ENCODE measurements at regions not wholly inside any gene's neighbourhood (a gene's known extent, or its start where the extent isn't known, plus 50 kb on each side); places are given as distances from the start of the nearest gene placed in this dataset.

- no peak for DNase-seq (ENCODE audit: low read depth)
These were observed 90.4 kb downstream of the NUP35 start for GRCh38 chr2:183214680-183215079.

GRCh38 chr2:183215917-183216316 lies 91.7 kb downstream of the NUP35 start:
- DNase-seq (ENCODE audit: low read depth) = no peak

- no peak for DNase-seq (ENCODE audit: low read depth)
These were observed 95.6 kb downstream of the NUP35 start for GRCh38 chr2:183219888-183220287.

GRCh38 chr2:183222751-183223150 lies 98.5 kb downstream of the NUP35 start:
- DNase-seq (ENCODE audit: low read depth) = no peak

- no peak for DNase-seq (ENCODE audit: low read depth)
These were observed 100.7 kb downstream of the NUP35 start for GRCh38 chr2:183224948-183225347.

- DNase-seq (ENCODE audit: low read depth) = no peak
These were observed 102.9 kb downstream of the NUP35 start for GRCh38 chr2:183227176-183227575.

GRCh38 chr2:183229386-183229785 lies 105.1 kb downstream of the NUP35 start:
- DNase-seq (ENCODE audit: low read depth) = peak; percentile 79

- DNase-seq (ENCODE audit: low read depth) = no peak
These were observed 108.1 kb downstream of the NUP35 start for GRCh38 chr2:183232161-183232865.

- DNase-seq (ENCODE audit: low read depth) = peak; percentile 57
These were observed 118.7 kb downstream of the NUP35 start for GRCh38 chr2:183242937-183243336.

GRCh38 chr2:183243758-183244157 lies 119.5 kb downstream of the NUP35 start:
- no peak for DNase-seq (ENCODE audit: low read depth)

- DNase-seq (ENCODE audit: low read depth) = no peak
These were observed 120.1 kb downstream of the NUP35 start for GRCh38 chr2:183244300-183244844.

- peak; percentile 67 for DNase-seq (ENCODE audit: low read depth)
These were observed 124.8 kb downstream of the NUP35 start for GRCh38 chr2:183248866-183249567.

GRCh38 chr2:183250061-183250460 lies 125.8 kb downstream of the NUP35 start:
- DNase-seq (ENCODE audit: low read depth) = no peak

- peak; percentile 51 for DNase-seq (ENCODE audit: low read depth)
These were observed 126.2 kb downstream of the NUP35 start for GRCh38 chr2:183250472-183250871.

- DNase-seq (ENCODE audit: low read depth) = no peak
These were observed 129.3 kb downstream of the NUP35 start for GRCh38 chr2:183253441-183254130.

- no peak for DNase-seq (ENCODE audit: low read depth)
These were observed 131.2 kb downstream of the NUP35 start for GRCh38 chr2:183255411-183255810.

GRCh38 chr2:183259921-183260320 lies 135.7 kb downstream of the NUP35 start:
- DNase-seq (ENCODE audit: low read depth) = no peak

GRCh38 chr2:183260527-183260926 lies 136.3 kb downstream of the NUP35 start:
- no peak for DNase-seq (ENCODE audit: low read depth)

- DNase-seq (ENCODE audit: low read depth) = no peak
These were observed 140.8 kb downstream of the NUP35 start for GRCh38 chr2:183264890-183265535.

GRCh38 chr2:183267148-183267827 lies 143.0 kb downstream of the NUP35 start:
- DNase-seq (ENCODE audit: low read depth) = no peak

GRCh38 chr2:183269956-183270355 lies 145.7 kb downstream of the NUP35 start:
- peak; percentile 12 for DNase-seq (ENCODE audit: low read depth)

GRCh38 chr2:183283209-183283608 lies 159.0 kb downstream of the NUP35 start:
- DNase-seq (ENCODE audit: low read depth) = peak; percentile 52

Measured in ELR (cell line).